HG02884 (cell line): ENCODE measurements at regions not wholly inside any gene's neighbourhood (a gene's known extent, or its start where the extent isn't known, plus 50 kb on each side); places are given as distances from the start of the nearest gene placed in this dataset.
"Not testable (repeated sequence)": the region's sequence is repeated elsewhere in the genome, so short reads cannot be mapped to it uniquely, and the experiment has no call there.

ENCODE experiments used
- ATAC-seq: cut with Tn5 transposase; IDR thresholded peaks from one replicate; pipeline ENCODE4 v1.9.1; 2021; ENCODE audit warnings: mild to moderate bottlenecking, moderate library complexity; ENCODE audit not compliant: unreplicated experiment

GRCh38 chr4:100907465-100908454, 389.9 kb upstream of the EMCN start:
- ATAC-seq, result no peak

- ATAC-seq, result no peak
Measured at GRCh38 chr4:100906973-100907372, 389.2 kb upstream of the EMCN start.

GRCh38 chr4:100900945-100901344, 383.1 kb upstream of the EMCN start:
- not testable (repeated sequence) for ATAC-seq

- no peak for ATAC-seq
Measured at GRCh38 chr4:100900134-100900533, 382.3 kb upstream of the EMCN start.

GRCh38 chr4:100898844-100899243, 381.0 kb upstream of the EMCN start:
- ATAC-seq, result no peak

GRCh38 chr4:100895556-100896197, 377.9 kb upstream of the EMCN start:
- ATAC-seq, result peak; percentile 82

GRCh38 chr4:100894339-100894870, 376.6 kb upstream of the EMCN start:
- no peak for ATAC-seq

- ATAC-seq, result no peak
Measured at GRCh38 chr4:100891808-100892207, 374.0 kb upstream of the EMCN start.

- ATAC-seq, result no peak
Measured at GRCh38 chr4:100889898-100890297, 372.1 kb upstream of the EMCN start.

GRCh38 chr4:100889401-100889800, 371.6 kb upstream of the EMCN start:
- peak; percentile 93 for ATAC-seq

- no peak for ATAC-seq
Measured at GRCh38 chr4:100882661-100883060, 364.8 kb upstream of the EMCN start.

- ATAC-seq, result no peak
Measured at GRCh38 chr4:100881283-100881682, 363.5 kb upstream of the EMCN start.

GRCh38 chr4:100880011-100880410, 362.2 kb upstream of the EMCN start:
- ATAC-seq, result no peak

GRCh38 chr4:100879471-100879870, 361.6 kb upstream of the EMCN start:
- ATAC-seq, result no peak

- no peak for ATAC-seq
Measured at GRCh38 chr4:100876546-100876945, 358.7 kb upstream of the EMCN start.

GRCh38 chr4:100875296-100876068, 357.7 kb upstream of the EMCN start:
- no peak for ATAC-seq

- no peak for ATAC-seq
Measured at GRCh38 chr4:100872811-100873210, 355.0 kb upstream of the EMCN start.

GRCh38 chr4:100870940-100871772, 353.3 kb upstream of the EMCN start:
- ATAC-seq, result no peak

GRCh38 chr4:100869276-100869675, 351.5 kb upstream of the EMCN start:
- no peak for ATAC-seq

- ATAC-seq, result not testable (repeated sequence)
Measured at GRCh38 chr4:100868281-100868680, 350.5 kb upstream of the EMCN start.
